GM21576 (cell line): ENCODE measurements at regions not wholly inside any gene's neighbourhood (a gene's known extent, or its start where the extent isn't known, plus 50 kb on each side); places are given as distances from the start of the nearest gene placed in this dataset.

Experiments
- ATAC-seq: cut with Tn5 transposase; IDR thresholded peaks from one replicate; pipeline ENCODE4 v1.9.1; 2021; ENCODE audit warnings: mild to moderate bottlenecking, moderate library complexity; ENCODE audit not compliant: unreplicated experiment

DNA sequence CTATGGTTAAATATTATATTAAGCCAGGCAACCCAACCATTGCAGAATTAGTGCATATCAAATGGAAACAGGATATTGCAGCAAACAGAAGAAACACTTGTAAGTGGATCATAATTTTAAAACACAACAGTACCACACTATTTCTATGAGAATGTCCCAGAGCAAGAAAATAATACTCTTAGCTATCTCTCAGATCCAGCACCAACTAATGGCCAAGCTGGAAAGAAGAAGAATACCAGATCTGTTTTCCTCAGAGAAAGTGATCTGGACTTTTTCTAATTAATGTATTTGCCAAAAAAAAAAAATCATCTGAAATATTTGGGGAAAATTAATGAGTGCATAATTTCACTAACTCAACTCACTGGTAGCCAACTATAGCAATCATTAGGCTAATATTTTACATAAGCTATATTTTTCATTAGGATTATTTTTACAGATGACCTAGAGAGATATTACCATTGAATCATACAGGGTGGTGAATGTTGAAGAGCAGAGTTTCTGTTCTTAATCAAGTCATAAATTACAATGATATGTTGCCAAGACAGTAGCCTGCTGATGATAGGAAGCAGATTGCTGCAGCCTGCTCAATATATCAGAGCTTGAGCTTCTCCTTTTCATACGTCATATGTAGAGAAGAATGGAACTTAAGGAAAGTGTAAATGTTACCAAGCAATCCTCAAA is 995.4 kb upstream of the LRRN3 start:
- no peak for ATAC-seq

DNA sequence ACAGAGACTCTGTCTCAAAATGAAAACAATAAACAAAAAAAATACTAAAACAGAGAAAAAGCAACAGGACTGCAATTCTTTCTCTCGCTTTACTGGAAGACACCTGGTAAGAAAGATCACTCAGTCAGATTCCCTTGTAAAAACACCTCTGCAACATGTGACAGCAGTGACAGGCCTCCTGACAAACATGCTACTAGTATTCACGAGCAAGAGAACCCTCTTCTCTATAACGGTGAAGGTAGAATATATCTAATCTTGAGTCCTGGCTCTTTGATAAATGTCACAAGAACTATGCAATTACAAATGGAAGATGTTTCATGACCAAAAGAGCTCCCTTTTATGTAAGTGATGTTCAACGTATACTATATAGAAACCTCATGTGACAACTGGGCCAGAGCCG is 986.7 kb upstream of the LRRN3 start:
- no peak for ATAC-seq

DNA sequence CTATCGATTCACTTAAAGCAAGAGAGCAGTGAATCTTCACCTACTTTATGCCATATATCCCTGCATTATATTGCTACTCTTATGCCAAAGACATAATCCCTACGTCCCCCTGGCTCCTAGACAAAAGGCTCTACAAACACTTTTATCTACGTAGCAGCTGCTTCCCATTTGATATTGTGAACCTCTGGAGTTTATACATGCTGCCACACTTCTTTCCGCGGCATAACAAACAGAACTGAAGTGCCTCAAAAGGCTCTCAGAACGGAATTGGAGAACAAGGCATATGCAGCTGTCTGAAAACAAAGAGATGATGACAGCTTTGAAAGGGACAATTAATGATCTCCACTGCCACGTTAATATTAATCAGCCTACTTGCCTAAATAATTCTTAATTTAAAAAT is 985.6 kb upstream of the LRRN3 start:
- no peak for ATAC-seq

DNA sequence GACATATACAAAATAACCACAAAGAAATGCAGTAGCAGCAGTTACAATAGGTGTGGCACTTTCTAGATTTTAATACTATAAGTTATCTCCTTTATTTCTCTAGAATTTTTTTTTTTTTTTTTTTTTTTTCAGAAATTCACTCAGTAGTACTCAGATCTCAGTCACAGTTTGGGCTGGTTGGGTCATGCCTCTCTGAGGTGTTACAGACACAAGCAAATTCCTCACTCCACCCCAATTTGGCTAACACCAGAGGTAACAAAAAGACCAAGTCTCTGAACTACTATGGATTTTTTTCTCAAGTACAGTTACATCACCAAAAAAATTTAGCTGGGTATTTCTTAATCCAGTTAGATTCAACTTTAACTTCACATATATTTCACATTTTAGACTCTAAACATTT is 985.1 kb upstream of the LRRN3 start:
- no peak for ATAC-seq

DNA sequence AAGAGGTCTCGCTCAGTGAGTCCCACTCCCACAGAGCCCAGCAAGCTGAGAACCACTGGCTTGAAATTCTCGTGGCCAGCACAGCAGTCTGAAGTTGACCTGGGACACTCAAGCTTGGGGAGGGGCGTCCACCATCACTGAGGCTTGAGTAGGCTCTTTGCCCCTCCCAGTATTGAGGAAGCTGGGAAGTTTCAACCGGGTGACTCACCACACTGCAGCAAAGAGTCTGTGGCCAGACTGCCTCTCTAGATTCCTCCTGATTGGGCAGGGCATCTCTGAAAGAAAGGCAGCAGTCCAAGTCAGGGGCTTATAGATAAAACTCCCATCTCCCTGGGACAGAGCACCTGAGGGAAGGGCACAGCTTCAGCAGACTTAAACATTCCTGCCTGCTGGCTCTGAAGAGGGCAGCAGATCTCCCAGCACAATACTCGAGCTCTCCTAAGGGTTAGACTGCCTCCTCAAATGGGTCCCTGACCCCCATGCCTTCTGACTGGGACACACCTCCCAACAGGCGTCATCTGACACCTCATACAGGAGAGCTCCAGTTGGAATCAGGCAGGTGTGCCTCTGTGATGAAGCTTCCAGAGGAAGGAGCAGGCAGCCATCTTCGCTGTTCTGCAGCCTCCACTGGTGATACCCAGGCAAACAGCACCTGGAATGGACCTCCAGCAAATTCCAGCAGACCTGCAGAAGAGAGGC is 970.9 kb upstream of the LRRN3 start:
- ATAC-seq = no peak

DNA sequence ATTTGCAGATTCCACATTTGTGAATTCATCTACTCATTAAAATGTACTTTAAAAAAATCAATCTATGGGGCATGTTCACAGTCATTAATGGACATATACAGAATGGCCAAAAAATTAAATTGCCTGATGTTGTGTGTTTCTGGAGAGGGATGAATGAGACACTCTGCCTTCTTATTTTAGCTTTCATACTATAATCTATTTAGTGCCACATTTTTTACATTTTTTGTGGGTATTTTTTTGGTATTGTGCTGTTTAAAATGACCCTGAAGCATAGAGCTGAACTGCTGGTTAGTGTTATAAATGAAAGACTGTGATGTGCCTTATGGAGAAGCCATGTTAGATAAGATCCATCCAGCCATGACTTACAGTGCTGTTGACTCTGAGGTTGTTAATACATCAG is 961.8 kb upstream of the LRRN3 start:
- no peak for ATAC-seq

DNA sequence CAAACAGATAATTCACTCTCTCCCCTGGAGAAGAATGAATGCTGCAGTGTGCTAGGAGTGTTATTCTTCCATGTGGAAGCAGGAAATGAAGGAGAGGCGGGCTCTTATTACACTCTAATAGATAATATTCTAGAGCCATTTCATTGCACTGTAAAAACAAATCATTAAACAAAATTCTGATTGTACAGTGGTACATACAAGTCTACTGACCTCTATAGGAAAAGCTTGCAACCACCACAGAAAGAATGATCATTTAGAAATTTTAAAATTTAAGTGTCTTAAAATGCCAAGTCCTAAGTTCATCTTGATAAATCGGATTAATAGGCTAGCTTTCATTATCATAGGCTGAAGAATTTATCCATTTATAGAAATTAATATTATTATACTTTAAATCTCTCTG is 960.3 kb upstream of the LRRN3 start:
- ATAC-seq = no peak

DNA sequence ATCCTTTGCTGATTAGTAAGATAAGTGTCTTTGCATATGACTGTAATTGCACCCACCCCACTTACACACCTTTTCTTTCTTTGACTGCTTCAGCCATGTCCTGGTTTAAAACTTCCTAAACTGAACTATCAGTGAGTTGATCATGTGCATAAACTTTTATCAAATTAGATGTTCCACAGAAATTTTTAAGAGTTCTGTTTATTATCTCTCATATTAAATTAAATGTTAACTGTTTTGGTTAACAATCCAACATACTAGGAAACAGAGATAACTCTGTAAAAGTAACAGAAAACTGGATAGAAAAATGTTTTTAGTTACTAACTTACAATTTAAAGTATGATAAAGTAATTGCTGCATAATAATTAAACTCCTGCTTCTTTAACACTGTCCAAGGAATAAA is 959.6 kb upstream of the LRRN3 start:
- no peak for ATAC-seq

DNA sequence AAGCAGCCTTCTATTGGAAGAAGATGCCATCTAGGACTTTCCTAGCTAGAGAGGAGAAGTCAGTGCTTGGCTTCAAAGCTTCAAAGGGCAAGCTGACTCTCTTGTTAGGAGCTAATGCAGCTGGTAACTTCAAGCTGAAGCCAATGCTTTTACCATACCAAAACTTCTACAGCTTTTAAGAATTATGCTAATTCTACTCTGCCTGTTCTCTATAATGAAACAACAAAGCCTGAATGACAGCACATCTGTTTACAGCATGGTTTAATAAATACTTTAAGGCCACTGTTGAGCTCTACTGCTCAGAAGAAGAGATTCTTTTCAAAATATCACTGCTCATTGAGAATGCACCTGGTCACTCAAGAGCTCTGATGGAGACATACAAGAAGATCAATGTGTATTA is 951.9 kb upstream of the LRRN3 start:
- ATAC-seq = no peak

DNA sequence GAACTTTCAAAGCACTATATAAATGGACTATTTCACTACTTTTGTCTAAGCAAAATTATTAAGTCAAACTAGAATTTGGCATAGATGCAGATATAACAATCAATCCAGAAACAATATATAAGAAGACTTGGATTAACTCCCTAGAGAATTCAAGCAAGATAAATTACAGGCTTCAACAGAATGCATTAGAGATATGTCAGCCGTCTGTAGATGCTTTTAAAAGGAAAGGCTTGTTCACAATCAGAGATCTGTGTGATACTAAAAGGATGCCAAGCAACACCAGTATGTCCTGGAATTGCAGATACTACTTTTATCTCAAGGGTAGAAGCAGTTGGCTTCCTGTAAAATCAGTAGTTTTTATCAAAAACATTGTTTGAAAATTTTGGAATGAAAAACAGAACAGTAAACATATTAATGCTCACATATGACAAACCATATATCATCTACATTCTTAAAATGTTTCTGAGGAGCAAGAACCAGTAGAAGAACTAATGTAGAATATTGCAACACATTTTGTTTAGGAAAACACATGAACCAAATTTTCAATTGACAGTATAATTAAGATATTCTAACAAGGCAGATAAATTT is 947.9 kb upstream of the LRRN3 start:
- ATAC-seq = no peak

DNA sequence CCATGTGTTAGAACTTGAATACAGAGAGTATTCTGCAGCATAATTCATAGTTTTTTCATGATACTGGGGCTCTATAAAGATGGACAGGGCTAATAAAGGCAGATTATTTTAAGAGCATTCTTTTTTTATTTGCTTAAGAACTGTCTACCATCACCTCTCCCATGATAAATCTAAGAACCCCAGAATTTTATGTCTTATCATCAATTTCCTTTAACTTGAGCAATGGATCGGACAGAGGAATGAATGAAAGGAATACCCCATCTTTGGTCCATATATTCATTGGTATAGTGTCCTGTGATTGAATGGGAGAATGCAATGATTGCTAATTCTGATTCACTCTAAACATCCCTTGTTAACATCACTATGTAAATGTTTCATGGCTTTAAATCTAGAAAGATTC is 946.3 kb upstream of the LRRN3 start:
- no peak for ATAC-seq

DNA sequence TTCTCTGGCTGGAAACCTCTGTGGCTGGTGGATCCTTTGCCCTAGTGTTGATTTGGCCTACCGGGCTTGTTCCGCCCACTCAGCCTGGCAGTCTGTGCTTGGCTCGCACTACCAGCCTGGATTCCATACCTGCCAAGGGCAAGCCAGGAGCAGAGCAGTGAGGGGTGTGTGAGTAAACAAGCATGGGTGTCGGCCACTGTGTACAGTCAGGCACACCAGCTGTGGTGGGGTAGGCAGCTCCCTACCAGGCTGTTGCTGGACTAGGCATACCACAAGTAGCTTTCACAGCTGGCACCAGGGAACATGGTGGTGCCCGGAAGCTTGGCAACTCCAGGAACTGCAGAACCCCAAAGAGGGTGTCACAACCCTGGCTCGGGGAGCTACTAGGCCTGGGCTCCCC is 942.9 kb upstream of the LRRN3 start:
- ATAC-seq = no peak

DNA sequence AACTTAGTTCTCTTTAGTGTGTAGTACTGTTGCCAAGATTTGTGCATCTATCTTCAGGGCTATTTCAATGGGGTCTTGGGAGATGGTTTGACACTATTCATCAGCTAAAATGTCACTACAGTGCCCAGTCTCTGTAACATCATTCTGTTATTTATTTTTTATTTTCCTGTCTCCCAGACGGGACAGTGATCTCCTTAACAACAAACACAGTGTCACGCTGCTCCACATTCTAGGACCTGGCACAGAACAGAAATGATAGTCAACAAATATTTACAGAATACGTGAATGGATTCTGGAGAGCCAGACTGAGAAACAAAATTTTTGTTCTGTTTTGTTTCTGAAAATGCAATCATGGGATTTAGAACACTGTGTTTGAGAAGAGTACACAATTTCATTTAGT is 937.7 kb upstream of the LRRN3 start:
- ATAC-seq = no peak

DNA sequence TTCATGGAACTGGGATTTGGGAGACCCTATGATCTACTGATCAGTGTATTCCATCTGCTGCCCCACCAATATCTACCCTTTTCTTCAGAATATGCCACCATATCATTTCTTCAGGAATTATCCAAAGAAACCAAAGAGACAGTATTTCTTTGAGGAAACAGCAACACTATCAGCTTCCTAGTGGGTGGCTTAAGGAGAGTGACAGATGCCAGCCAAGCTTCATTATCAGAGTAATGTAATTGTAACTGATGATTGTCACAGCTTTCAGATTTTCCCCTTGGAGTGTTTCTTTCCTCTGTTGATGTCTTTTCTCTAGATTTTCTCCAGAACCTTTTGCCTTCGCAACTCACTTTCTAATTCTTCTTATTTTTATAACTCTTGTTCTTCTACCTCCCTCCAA is 934.4 kb upstream of the LRRN3 start:
- ATAC-seq = no peak

DNA sequence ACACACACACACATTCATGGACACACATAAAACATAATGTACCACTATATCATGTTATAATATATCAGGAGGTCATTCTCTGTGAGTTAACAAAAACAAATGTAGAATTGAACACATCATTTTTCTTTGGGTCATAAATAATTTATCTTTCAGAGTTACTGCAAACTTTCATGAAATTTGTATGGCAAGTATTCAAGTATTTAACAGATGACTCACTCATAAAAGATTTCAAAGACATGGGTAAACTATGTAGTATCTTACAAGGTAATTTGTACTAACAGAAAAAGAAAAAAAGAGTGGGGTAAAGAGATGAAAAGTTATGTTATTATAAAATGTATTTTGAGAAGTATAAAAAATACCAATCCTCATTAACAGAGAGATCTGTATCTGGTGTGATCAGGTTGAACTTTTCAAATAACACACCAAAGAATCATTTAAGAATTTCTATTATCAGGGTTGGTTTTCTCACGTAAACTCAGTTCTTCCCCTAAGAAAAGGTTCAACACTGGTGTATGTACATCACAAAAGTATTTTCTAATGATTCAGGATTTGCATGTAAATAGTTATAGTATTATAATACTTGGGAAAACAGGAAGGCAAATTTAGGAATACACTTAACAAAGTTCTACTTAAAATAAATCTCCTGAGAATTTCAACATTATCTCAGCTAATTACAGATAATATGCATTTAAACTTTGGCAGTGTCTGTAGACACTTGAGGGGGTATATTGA is 933.1 kb upstream of the LRRN3 start:
- no peak for ATAC-seq

DNA sequence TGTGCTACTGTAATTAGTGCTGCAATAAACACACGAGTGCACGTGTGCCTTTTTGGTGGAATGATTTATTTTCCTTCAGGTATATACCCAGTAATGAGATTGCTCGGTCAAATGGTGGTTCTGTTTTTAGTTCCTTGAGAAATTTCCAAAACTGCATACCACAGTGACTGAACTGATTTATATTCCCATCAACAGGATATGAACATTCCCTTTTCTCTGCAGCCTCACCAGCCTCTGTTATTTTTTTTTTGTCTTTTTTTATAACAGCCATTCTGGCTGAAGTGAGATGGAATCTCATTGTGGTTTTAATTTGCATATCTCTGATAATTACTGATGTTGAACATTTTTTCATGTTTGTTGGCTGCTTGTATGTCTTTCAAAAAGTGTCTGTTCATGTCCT is 922.9 kb upstream of the LRRN3 start:
- no peak for ATAC-seq

DNA sequence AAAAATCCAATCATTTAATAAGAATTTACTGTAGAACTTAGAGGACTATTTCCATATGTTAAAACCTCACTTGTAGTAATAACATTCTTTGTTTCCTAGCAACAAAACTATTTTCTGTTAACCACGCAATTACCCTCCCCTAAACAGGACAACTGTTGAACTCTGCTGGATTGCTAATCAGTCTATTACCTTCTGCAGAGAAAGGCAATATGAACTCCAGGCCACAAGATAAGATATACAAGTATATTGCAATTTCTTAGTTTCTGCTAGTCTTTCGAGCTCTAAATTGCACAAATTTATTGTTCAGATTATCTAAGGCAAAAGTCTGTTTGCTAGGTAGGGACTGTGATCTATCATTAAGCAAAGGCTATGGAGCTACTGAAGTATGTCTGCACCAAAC is 920.1 kb upstream of the LRRN3 start:
- no peak for ATAC-seq

DNA sequence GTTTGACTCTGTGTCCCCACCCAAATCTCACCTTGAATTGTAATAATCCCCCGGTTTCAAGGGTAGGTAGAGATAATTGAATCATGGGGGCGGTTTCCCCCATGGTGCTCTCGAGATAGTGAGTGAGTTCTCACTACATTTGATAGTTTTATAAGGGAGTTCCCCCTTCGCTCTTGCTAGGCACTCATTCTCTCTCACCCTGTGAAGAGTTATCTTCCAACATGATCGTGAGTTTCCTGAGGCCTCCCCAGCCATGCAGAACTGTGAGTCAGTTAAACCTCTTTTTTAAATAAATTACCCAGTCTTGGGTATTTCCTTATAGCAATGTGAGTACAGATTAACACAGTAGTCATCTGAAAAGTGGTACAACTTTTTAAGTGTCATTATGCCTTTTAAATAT is 913.5 kb upstream of the LRRN3 start:
- ATAC-seq = no peak

DNA sequence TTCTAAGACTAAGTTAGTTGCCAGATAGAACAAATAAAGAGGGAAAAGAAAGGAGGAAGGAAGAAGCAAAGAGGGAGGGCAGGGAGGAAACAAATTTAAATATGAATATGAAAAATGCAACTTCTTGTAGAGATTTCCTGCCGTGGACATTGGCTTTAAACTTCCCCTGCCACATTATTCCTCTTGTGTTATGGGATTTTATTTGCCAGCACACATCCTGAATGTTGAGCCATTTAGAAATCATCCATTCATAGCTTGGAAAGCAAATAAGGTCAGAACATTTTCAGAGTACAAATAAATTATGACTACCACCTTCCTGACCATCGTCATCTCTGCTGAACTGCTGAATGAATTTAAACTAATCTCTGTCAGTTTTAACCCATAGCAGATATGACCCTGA is 911.9 kb upstream of the LRRN3 start:
- no peak for ATAC-seq

DNA sequence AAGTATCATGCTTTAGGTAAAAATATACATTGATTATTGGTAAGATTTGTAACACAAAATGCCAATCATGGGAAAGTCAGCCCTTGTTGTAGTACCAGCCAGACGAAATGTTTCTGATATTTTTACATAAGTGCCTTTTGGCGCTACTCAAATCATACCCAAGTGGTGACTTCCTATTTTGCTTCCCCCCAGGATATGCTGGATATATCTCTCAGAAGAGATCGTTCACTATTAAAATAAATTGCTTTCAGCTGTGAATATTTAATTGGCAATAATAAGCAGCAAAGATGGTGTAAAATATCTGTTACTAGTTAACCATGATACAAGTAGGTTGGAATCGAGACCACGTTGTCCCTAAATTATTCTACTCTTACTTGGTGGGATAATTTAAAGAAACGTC is 909.2 kb upstream of the LRRN3 start:
- no peak for ATAC-seq

DNA sequence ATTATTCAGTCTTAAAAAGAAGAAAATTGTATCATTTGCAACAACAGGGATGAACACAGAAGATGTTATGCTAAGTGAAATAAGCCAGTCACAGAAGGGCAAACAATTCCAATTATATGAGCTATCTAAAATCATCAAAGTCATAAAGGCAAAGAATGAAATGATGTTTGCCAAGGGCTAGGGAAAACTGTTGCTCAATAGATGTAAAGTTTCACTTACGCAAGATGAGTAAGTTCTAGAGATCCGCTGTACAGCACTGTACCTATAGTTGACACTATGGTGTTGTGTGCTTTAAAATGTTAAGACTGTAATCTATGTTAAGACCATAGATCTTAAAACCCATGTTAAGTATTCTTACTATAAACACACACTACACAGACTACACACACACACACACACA is 904.6 kb upstream of the LRRN3 start:
- ATAC-seq = no peak
